ENCODE measurements at regions not wholly inside any gene's neighbourhood (a gene's known extent, or its start where the extent isn't known, plus 50 kb on each side); places are given as distances from the start of the nearest gene placed in this dataset.

DNA sequence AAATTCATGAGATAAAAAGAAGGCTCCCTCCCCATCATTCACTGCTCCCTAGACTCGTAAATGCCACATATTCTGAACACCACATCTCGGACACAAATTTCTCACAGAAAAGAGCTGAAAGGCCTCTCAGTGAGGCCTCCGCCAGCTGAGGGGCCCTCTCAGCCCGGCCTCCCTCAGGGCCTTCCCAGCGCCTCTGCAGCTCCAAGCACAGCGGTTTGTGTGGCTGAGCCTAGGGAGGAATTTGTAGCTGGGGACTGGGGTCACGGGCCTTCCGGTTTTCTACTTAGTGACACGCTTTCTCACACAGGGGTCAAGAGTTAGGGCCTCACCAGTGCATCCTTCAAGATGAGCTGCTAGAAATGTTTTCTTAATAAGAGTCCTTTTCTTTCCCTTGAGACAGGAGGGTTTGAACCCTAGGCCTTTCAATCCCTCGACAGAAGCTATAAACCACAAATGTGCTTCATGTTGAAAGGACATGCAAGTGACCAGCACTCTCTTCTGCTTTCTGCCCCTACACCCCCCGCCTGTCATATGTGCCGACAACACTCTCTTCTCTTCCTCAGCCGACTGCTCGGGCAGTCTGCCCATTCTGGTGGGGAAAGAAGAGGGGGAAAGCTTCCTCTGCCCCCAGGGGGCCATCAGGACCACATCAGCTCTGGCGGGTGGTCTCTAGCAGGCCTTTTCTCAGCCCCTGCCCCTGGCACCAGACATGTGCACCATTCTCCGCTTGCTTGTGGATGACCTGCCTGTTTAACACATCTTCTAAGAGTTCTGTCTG, 104.9 kb downstream of the CHIC2 start:
- TF ChIP-seq, protein P1, sequence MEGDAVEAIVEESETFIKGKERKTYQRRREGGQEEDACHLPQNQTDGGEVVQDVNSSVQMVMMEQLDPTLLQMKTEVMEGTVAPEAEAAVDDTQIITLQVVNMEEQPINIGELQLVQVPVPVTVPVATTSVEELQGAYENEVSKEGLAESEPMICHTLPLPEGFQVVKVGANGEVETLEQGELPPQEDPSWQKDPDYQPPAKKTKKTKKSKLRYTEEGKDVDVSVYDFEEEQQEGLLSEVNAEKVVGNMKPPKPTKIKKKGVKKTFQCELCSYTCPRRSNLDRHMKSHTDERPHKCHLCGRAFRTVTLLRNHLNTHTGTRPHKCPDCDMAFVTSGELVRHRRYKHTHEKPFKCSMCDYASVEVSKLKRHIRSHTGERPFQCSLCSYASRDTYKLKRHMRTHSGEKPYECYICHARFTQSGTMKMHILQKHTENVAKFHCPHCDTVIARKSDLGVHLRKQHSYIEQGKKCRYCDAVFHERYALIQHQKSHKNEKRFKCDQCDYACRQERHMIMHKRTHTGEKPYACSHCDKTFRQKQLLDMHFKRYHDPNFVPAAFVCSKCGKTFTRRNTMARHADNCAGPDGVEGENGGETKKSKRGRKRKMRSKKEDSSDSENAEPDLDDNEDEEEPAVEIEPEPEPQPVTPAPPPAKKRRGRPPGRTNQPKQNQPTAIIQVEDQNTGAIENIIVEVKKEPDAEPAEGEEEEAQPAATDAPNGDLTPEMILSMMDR (IDR thresholded peaks at IDR 0.05; ENCODE audit: extremely low read depth, insufficient read depth, missing control alignments): no peak
- DNase-seq (ENCODE audit: low spot score): no peak
- in situ Hi-C loops (cut with MboI; ENCODE audit: low pct_unique_long_range_greater_than_20kb, low sequenced_read_pairs, unreplicated experiment): no loop called here

DNA sequence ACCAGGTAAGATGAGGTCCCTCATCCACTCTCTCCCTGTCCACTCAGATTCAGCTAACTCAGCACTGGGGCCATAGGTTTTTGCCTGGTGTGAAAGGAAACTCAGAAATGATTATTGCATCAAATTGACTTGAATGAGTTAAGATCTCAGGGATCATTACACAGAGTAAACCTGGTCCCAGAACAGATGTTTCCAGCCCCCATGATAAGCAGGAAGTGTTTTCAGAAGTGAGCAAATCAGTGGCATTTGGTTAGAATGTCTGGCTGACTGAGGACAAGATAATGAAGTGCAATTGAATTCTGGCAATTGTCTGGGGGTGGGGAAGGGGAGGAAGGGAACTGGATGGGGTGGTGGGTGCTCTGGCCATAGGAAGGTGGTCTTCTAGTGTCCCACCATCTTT, 108.0 kb downstream of the CHIC2 start:
- in situ Hi-C loops (cut with MboI; ENCODE audit: low pct_unique_long_range_greater_than_20kb, low sequenced_read_pairs, unreplicated experiment): no loop called here
- no peak for DNase-seq (ENCODE audit: low spot score)
- TF ChIP-seq, protein P1 (IDR thresholded peaks at IDR 0.05; ENCODE audit: extremely low read depth, insufficient read depth, missing control alignments): no peak

DNA sequence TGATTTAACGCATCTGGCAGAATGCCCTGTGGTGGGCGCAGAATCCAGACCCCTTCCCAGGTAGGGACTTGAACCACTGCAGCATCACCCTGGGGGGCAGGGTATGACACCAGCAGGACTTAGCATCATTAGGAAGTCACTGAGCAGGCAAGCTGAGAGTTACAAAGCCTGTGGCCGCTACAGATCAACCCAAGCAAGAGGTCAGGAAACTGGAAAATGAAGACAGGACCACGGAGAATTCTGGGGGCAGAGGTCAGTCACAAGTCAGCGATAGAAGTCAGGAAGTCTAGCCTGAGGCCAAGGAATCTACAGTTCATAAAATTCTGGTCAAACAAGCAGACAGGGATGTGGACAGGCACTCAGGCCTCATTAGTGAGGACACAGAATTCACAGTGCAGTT, 108.4 kb downstream of the CHIC2 start:
- TF ChIP-seq, protein P1 (IDR thresholded peaks at IDR 0.05; ENCODE audit: extremely low read depth, insufficient read depth, missing control alignments): no peak
- in situ Hi-C loops (cut with MboI; ENCODE audit: low pct_unique_long_range_greater_than_20kb, low sequenced_read_pairs, unreplicated experiment): no loop called here
- DNase-seq (ENCODE audit: low spot score): no peak

DNA sequence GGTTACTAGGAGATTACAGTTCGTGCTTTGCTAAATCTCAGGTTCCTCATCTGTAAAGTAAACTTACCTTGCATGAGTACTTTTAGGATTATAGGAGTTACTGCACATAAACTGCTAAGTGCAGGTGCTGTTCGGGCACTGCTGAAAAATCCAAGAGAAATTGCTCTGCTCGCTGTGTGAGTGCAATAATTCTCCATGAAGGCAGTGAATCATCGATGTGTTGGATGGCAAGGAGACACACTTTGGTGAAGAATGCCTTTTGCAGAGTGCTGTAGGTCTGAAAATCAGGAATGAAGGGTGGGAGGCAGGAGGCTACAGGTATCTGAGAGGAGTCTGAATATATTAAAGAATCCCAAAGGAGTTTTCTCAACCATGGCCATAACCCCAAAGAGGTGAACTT, 113.0 kb downstream of the CHIC2 start:
- TF ChIP-seq, protein P1 (IDR thresholded peaks at IDR 0.05; ENCODE audit: extremely low read depth, insufficient read depth, missing control alignments): no peak
- in situ Hi-C loops (cut with MboI; ENCODE audit: low pct_unique_long_range_greater_than_20kb, low sequenced_read_pairs, unreplicated experiment): no loop called here
- no peak for DNase-seq (ENCODE audit: low spot score)

DNA sequence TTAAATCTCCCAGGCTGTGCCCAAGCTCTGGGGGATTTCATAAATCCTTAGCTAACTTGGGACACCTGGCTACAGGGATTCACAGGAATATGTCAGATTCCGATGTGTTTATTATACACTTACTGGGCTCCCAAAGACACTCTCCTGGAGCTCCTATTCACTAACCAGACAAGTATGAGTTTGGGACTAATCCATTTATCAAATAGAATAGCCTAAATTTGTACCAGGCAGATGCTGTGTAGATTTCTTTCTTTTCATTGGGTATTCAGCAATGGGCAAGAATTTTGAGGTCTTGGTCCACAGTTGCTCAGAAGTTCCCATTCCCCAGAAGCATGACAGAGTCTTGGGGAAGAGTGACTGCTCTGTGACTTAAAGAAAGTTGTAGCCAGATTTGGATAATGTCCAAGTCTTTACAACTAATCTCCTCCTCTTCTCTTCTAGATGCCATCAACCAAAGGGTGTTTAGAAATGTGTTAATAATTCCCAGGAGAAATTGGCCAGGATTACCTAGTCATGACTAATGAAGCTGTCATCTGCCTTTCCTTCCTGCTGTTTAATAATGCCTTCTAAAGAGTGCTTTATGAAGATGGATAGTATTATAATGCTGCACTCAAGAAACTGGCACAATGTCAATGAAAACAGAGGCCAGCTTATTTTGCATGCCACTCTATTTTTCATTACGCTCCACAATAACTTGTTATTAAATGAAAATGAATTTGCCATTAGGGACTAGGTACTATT, 120.9 kb downstream of the CHIC2 start:
- in situ Hi-C loops (cut with MboI; ENCODE audit: low pct_unique_long_range_greater_than_20kb, low sequenced_read_pairs, unreplicated experiment): no loop called here
- TF ChIP-seq, protein P1 (IDR thresholded peaks at IDR 0.05; ENCODE audit: extremely low read depth, insufficient read depth, missing control alignments): no peak
- DNase-seq (ENCODE audit: low spot score): no peak

DNA sequence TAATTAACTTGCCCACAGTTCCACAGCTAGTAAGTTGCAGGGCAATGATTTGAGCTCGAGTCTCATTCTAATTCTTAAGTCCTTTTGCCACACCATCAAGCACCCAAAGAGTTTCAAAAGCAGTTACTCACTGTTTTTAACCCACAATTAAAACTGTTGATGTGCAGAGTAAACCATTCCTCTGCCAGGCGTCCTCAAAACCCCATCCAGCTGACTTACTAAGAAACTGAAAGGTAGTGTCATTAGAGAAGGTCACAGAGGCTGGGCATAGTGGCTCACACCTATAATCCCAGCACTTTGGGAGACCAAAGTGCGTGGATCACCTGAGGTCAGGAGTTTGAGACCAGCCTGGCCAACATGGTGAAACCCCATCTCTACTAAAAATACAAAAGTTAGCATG, 121.7 kb downstream of the CHIC2 start:
- DNase-seq (ENCODE audit: low spot score): no peak
- TF ChIP-seq, protein P1 (IDR thresholded peaks at IDR 0.05; ENCODE audit: extremely low read depth, insufficient read depth, missing control alignments): no peak
- in situ Hi-C loops (cut with MboI; ENCODE audit: low pct_unique_long_range_greater_than_20kb, low sequenced_read_pairs, unreplicated experiment): no loop called here
